Mesendoderm (in vitro differentiated cells): ENCODE measurements at regions not wholly inside any gene's neighbourhood (a gene's known extent, or its start where the extent isn't known, plus 50 kb on each side); places are given as distances from the start of the nearest gene placed in this dataset.

Experiments used
- DNase-seq: peaks from one replicate; pipeline ENCODE4 v3.0.0; 2013
- H2AK5ac ChIP-seq: 2 replicates; pipeline ENCODE4 v1.6.1; 2013; ENCODE audit warnings: low read length, inconsistent platforms
- H2BK120ac ChIP-seq: 2 replicates; pipeline ENCODE4 v1.6.1; 2013; ENCODE audit warnings: low read depth, mild to moderate bottlenecking, low read length, moderate library complexity, mixed read lengths
- H2BK15ac ChIP-seq: replicated peaks from 2 replicates; pipeline ENCODE4 v1.6.1; 2013; ENCODE audit warnings: low read depth, mild to moderate bottlenecking, moderate library complexity
- H2BK5ac ChIP-seq: 2 replicates; pipeline ENCODE4 v1.6.1; 2013; ENCODE audit warnings: low read length, inconsistent platforms
- H3K18ac ChIP-seq: 2 replicates; pipeline ENCODE4 v1.6.1; 2013; ENCODE audit warnings: mild to moderate bottlenecking, low read length, mixed read lengths
- H3K23ac ChIP-seq: one replicate; pipeline ENCODE4 v1.6.1; 2013; ENCODE audit warnings: low read length
- H3K27ac ChIP-seq: 2 replicates; pipeline ENCODE4 v1.5.1; 2013; ENCODE audit warnings: low read depth, mild to moderate bottlenecking, inconsistent platforms, low read length, moderate library complexity
- H3K27me3 ChIP-seq: 2 replicates; pipeline ENCODE4 v1.6.1; 2013; ENCODE audit warnings: low read length, control low read depth, mild to moderate bottlenecking, inconsistent platforms; ENCODE audit not compliant: insufficient read depth, poor library complexity
- H3K36me3 ChIP-seq: 2 replicates; pipeline ENCODE4 v1.6.1; 2013; ENCODE audit warnings: low read length, inconsistent platforms; ENCODE audit not compliant: control insufficient read depth, insufficient read depth
- H3K4ac ChIP-seq: one replicate; pipeline ENCODE4 v1.6.1; 2013; ENCODE audit warnings: low read depth, mild to moderate bottlenecking, low read length, moderate library complexity
- H3K4me1 ChIP-seq: 2 replicates; pipeline ENCODE4 v1.6.1; 2013; ENCODE audit warnings: low read depth, low read length, inconsistent platforms; ENCODE audit not compliant: control insufficient read depth
- H3K4me2 ChIP-seq: 2 replicates; pipeline ENCODE4 v1.6.1; 2013; ENCODE audit warnings: low read length
- H3K4me3 ChIP-seq: 2 replicates; pipeline ENCODE4 v1.5.1; 2013; ENCODE audit warnings: mild to moderate bottlenecking, low read length
- H3K56ac ChIP-seq: one replicate; pipeline ENCODE4 v1.6.1; 2013; ENCODE audit warnings: low read length
- H3K79me1 ChIP-seq: 2 replicates; pipeline ENCODE4 v1.6.1; 2013; ENCODE audit warnings: low read length, inconsistent platforms
- H3K79me2 ChIP-seq: 2 replicates; pipeline ENCODE4 v1.6.1; 2013; ENCODE audit warnings: mild to moderate bottlenecking, low read length; ENCODE audit not compliant: control insufficient read depth, insufficient read depth
- H3K9ac ChIP-seq: 2 replicates; pipeline ENCODE4 v1.6.1; 2013; ENCODE audit warnings: low read length, inconsistent platforms
- H4K5ac ChIP-seq: one replicate; pipeline ENCODE4 v1.6.1; 2013; ENCODE audit warnings: low read length
- H4K8ac ChIP-seq: one replicate; pipeline ENCODE4 v1.6.1; 2013; ENCODE audit warnings: low read depth, mild to moderate bottlenecking, control low read depth, low read length, moderate library complexity
- WGBS: extraction: QIAGEN DNeasy Blood & Tissue Kit; methylation state at CpG from one replicate; pipeline ENCODE4 v1.1.7; 2013; ENCODE audit warnings: low lambda C conversion rate, missing lambda C conversion rate; ENCODE audit not compliant: insufficient coverage; ENCODE audit errors: extremely low coverage; 5-methylcytosine and 5-hydroxymethylcytosine counted together

DNA sequence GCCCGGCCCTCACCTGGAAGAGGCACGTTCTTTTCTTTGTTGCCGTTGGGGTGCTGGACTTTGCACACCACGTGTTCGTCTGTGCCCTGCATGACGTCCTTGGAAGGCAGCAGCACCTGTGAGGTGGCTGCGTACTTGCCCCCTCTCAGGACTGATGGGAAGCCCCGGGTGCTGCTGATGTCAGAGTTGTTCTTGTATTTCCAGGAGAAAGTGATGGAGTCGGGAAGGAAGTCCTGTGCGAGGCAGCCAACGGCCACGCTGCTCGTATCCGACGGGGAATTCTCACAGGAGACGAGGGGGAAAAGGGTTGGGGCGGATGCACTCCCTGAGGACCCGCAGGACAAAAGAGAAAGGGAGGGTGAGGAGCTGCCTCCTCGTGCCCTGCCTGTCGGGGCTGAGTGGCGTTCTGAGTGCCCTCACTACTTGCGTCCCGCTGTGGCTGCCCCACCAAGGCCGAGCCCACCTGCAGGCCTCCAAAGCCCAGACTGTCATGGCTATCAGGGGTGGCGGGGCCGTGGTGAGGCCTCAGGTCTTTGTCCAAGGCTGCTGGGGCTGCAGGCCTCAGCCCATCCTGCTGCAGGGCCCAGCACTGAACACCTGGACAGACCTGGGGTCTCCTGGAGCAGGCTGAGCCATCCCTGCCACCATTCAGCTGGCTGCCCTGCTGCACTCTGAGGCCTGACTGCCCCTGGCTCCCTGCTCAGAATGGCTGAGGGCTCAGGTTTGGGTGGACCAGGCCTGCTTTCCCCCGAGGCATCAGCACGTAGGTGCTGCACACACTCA, 329.7 kb downstream of the TMEM121 start:
- Histone ChIP-seq H4K8ac (no peak overlapping the region), H3K9ac (no peak overlapping the region), H3K27me3 (no peaks in the 10 kb centered on the region), H2AK5ac (no peak overlapping the region), H3K4me1 (no peaks in the 10 kb centered on the region), H3K4me2 (no peak overlapping the region), H3K4ac (no peak overlapping the region), H2BK120ac (no peak overlapping the region), H3K27ac (no peak overlapping the region), H2BK15ac (no peak overlapping the region), H2BK5ac (no peak overlapping the region), H3K56ac (no peak overlapping the region), H3K36me3 (no peaks in the 10 kb centered on the region), H3K23ac (no peak overlapping the region), H3K18ac (no peak overlapping the region), H3K4me3 (no peak overlapping the region), H3K79me1 (no peaks in the 10 kb centered on the region), H4K5ac (no peak overlapping the region), H3K79me2 (no peaks in the 10 kb centered on the region)
- no CpG with 5 or more reads among the region's 28 CpGs for WGBS
- no peak for DNase-seq

DNA sequence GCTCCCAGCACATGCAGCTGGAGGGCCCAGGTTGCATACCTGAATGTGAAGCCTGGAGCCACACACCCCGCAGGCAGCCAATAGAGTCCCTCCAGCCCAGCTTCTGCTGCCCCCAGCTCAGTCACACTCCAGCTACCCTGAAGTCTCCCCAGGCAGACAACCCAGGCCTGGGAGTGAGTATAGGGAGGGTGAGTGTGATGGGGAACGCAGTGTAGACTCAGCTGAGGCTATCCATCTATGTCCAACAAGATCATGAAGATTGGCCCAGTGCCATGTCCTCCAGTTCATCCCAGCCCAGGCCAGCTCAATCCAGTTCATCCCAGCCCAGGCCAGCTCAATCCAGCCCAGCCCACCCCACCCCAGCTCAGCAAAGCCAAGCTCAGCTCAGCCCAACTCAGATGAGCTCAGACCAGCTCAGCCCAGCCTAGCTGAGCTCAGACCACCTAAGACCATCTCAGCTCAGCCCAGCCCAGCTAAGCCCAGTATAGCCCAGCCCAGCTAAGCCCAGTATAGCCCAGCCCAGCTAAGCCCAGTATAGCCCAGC, 330.4 kb downstream of the TMEM121 start:
- Histone ChIP-seq H2BK5ac (no peak overlapping the region), H3K4ac (no peak overlapping the region), H3K18ac (no peak overlapping the region), H3K4me2 (no peak overlapping the region), H3K27ac (no peak overlapping the region), H4K8ac (no peak overlapping the region), H3K36me3 (no peaks in the 10 kb centered on the region), H3K56ac (no peak overlapping the region), H3K23ac (no peak overlapping the region), H3K4me1 (no peaks in the 10 kb centered on the region), H2BK120ac (no peak overlapping the region), H3K9ac (no peak overlapping the region), H2AK5ac (no peak overlapping the region), H3K79me1 (no peaks in the 10 kb centered on the region), H3K79me2 (no peaks in the 10 kb centered on the region), H3K27me3 (no peaks in the 10 kb centered on the region), H3K4me3 (no peak overlapping the region), H4K5ac (no peak overlapping the region), H2BK15ac (no peak overlapping the region)
- WGBS = no CpG with 5 or more reads among the region's 2 CpGs
- DNase-seq = no peak

DNA sequence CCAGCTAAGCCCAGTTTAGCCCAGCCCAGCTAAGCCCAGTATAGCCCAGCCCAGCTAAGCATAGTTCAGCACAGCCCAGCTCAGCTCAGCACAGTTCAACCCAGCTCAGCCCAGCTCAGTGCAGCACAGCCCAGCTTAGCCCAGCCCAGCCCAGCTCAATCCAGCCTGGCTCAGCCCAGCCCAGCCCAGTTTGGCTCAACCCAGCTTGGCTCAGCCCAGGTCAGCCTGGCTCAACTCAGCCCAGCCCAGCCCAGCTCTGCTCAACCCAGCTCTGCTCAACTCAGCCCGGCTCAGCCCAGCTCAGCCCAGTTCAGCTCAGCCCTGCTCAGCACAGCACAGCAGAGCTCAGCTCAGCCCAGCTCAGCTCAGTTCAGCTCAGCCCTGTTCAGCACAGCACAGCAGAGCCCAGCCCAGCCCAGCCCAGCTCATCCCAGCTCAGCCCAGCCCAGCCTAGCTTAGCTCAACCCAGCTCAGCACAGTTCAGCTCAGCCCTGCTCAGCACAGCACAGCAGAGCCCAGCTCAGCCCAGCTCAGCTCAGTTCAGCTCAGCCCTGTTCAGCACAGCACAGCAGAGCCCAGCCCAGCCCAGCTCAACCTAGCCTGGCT, 330.9 kb downstream of the TMEM121 start:
- Histone ChIP-seq H3K56ac (no peak overlapping the region), H2BK120ac (no peak overlapping the region), H3K27ac (no peak overlapping the region), H3K4ac (no peak overlapping the region), H4K8ac (no peak overlapping the region), H3K4me3 (no peak overlapping the region), H3K79me1 (no peaks in the 10 kb centered on the region), H3K79me2 (no peaks in the 10 kb centered on the region), H3K9ac (no peak overlapping the region), H2BK15ac (no peak overlapping the region), H3K4me2 (no peak overlapping the region), H2AK5ac (no peak overlapping the region), H3K27me3 (no peaks in the 10 kb centered on the region), H3K18ac (no peak overlapping the region), H2BK5ac (no peak overlapping the region), H3K4me1 (no peaks in the 10 kb centered on the region), H3K23ac (no peak overlapping the region), H4K5ac (no peak overlapping the region), H3K36me3 (no peaks in the 10 kb centered on the region)
- no peak for DNase-seq
- no CpG with 5 or more reads among the region's 1 CpG for WGBS

DNA sequence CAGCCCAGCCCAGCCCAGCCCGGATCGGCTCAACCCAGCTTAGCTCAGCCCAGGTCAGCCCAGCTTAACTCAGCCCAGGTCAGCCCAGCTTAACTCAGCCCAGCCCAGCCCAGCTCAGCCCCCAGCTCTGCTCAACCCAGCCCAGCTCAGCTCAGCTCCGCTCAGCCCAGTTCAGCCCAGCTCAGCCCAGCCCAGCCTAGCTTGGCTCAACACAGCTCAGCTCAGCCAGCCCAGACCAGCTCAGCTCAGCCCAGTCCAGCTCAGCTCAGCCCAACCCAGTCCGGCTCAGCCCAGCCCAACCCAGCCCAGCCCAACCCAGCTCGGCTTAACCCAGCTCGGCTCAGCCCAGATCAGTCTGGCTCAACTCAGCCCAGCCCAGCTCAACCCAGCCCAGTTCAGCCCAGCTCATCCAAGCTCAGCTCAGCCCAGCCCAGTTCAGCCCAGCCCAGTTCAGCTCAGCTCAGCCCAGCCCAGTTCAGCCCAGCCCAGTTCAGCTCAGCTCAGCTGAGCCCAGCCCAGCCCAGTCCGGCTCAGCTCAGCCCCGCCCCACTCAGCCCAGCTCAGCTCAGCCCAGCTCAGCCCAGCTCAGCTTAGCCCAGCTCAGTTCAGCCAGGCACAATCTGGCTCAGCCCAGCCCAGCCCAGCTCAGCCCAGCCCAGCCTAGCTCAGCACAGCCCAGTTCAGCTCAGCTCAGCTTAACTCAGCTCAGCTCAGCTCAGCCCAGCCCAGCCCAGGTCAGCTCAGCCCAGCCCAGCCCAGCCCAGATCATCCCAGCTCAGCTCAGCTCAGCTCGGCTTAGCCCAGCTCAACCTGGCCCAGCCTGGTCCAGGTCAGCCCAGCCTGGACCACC, 331.7 kb downstream of the TMEM121 start:
- Histone ChIP-seq H3K79me1 (no peaks in the 10 kb centered on the region), H3K79me2 (no peaks in the 10 kb centered on the region), H3K4me3 (no peak overlapping the region), H3K27ac (no peak overlapping the region), H3K18ac (no peak overlapping the region), H3K4me1 (no peaks in the 10 kb centered on the region), H3K27me3 (no peaks in the 10 kb centered on the region), H2BK120ac (no peak overlapping the region), H3K56ac (no peak overlapping the region), H3K4ac (no peak overlapping the region), H3K4me2 (no peak overlapping the region), H3K9ac (no peak overlapping the region), H4K5ac (no peak overlapping the region), H3K23ac (no peak overlapping the region), H3K36me3 (no peaks in the 10 kb centered on the region), H2BK15ac (no peak overlapping the region), H4K8ac (no peak overlapping the region), H2BK5ac (no peak overlapping the region), H2AK5ac (no peak overlapping the region)
- no CpG with 5 or more reads among the region's 9 CpGs for WGBS
- no peak for DNase-seq

DNA sequence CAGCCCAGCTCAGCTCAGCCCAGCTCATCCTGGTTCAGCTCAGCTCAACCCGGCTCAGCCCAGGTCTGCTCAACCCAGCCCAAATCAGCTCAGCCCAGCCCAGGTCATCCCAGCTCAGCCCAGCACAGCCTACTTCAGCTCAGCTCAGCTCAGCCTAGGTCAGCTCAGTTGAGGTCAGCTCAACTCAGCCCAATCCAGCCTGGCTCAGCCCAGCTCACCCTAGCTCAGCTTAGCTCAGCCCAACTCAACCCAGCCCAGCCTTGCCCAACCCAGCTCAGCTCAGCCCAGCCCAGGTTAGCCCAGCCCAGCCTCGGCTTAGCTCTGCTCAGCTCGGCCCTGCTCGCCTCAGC, 332.3 kb downstream of the TMEM121 start:
- no peaks in the 10 kb centered on the region for H3K27me3 ChIP-seq
- WGBS = no CpG with 5 or more reads among the region's 4 CpGs

More for the DNA sequence above, 332.3 kb downstream of the TMEM121 start:
- Histone ChIP-seq H3K4ac (no peak overlapping the region), H3K18ac (no peak overlapping the region), H3K79me1 (no peaks in the 10 kb centered on the region), H3K36me3 (no peaks in the 10 kb centered on the region), H3K23ac (no peak overlapping the region), H2AK5ac (no peak overlapping the region), H2BK120ac (no peak overlapping the region), H2BK5ac (no peak overlapping the region), H3K4me1 (no peaks in the 10 kb centered on the region), H4K8ac (no peak overlapping the region), H3K56ac (no peak overlapping the region), H2BK15ac (no peak overlapping the region), H3K79me2 (no peaks in the 10 kb centered on the region), H3K4me3 (no peak overlapping the region), H4K5ac (no peak overlapping the region), H3K4me2 (no peak overlapping the region), H3K9ac (no peak overlapping the region), H3K27ac (no peak overlapping the region)
- no peak for DNase-seq
